Hematopoietic multipotent progenitor cell treated with erythropoietin and hydrocortisone succinate and interleukin-3 and kit ligand, for 6 days (in vitro differentiated cells): ENCODE measurements at regions not wholly inside any gene's neighbourhood (a gene's known extent, or its start where the extent isn't known, plus 50 kb on each side); places are given as distances from the start of the nearest gene placed in this dataset.
"Not testable (repeated sequence)": the region's sequence is repeated elsewhere in the genome, so short reads cannot be mapped to it uniquely, and the experiment has no call there.

Source experiments
- DNase-seq: peaks from one replicate; pipeline ENCODE4 v3.0.0-alpha.2; 2015

GRCh38 chr13:74266861-74267260 is 132.7 kb upstream of the KLF12 start:
- no peak for DNase-seq

- no peak for DNase-seq
Observed at GRCh38 chr13:74266309-74266708, 132.1 kb upstream of the KLF12 start.

- no peak for DNase-seq
Observed at GRCh38 chr13:74264333-74264732, 130.1 kb upstream of the KLF12 start.

- DNase-seq: not testable (repeated sequence)
Observed at GRCh38 chr13:74260420-74260819, 126.2 kb upstream of the KLF12 start.

- DNase-seq: no peak
Observed at GRCh38 chr13:74259641-74260040, 125.4 kb upstream of the KLF12 start.

- DNase-seq: no peak
Observed at GRCh38 chr13:74258961-74259360, 124.8 kb upstream of the KLF12 start.

GRCh38 chr13:74256969-74257368 is 122.8 kb upstream of the KLF12 start:
- no peak for DNase-seq

- DNase-seq: no peak
Observed at GRCh38 chr13:74253161-74253560, 119.0 kb upstream of the KLF12 start.

GRCh38 chr13:74251778-74252519 is 117.7 kb upstream of the KLF12 start:
- DNase-seq: no peak

- DNase-seq: no peak
Observed at GRCh38 chr13:74250738-74251190, 116.6 kb upstream of the KLF12 start.

GRCh38 chr13:74248477-74248876 is 114.3 kb upstream of the KLF12 start:
- no peak for DNase-seq

- no peak for DNase-seq
Observed at GRCh38 chr13:74246487-74246886, 112.3 kb upstream of the KLF12 start.

GRCh38 chr13:74243637-74244526 is 109.7 kb upstream of the KLF12 start:
- DNase-seq: no peak

GRCh38 chr13:74241343-74241742 is 107.1 kb upstream of the KLF12 start:
- not testable (repeated sequence) for DNase-seq

- no peak for DNase-seq
Observed at GRCh38 chr13:74230984-74231501, 96.8 kb upstream of the KLF12 start.

- no peak for DNase-seq
Observed at GRCh38 chr13:74229242-74229641, 95.0 kb upstream of the KLF12 start.

- DNase-seq: no peak
Observed at GRCh38 chr13:74227476-74228158, 93.4 kb upstream of the KLF12 start.

GRCh38 chr13:74226791-74227475 is 92.7 kb upstream of the KLF12 start:
- no peak for DNase-seq

- no peak for DNase-seq
Observed at GRCh38 chr13:74221752-74222151, 87.5 kb upstream of the KLF12 start.

- no peak for DNase-seq
Observed at GRCh38 chr13:74219566-74219965, 85.4 kb upstream of the KLF12 start.

GRCh38 chr13:74218291-74218690 is 84.1 kb upstream of the KLF12 start:
- no peak for DNase-seq

- DNase-seq: no peak
Observed at GRCh38 chr13:74217811-74218210, 83.6 kb upstream of the KLF12 start.

GRCh38 chr13:74215420-74215819 is 81.2 kb upstream of the KLF12 start:
- no peak for DNase-seq
